Endometrial microvascular endothelial cells (primary cell): ENCODE measurements at regions not wholly inside any gene's neighbourhood (a gene's known extent, or its start where the extent isn't known, plus 50 kb on each side); places are given as distances from the start of the nearest gene placed in this dataset.
"Not testable (repeated sequence)": the region's sequence is repeated elsewhere in the genome, so short reads cannot be mapped to it uniquely, and the experiment has no call there.

Source experiments
- in situ Hi-C: cut with HindIII; loops from 2 replicates; pipeline ENCODE4 v1.10.0; 2017; ENCODE audit warnings: low sequenced_read_pairs, low pct_unique_long_range_greater_than_20kb; ENCODE audit errors: inconsistent ontology term

DNA sequence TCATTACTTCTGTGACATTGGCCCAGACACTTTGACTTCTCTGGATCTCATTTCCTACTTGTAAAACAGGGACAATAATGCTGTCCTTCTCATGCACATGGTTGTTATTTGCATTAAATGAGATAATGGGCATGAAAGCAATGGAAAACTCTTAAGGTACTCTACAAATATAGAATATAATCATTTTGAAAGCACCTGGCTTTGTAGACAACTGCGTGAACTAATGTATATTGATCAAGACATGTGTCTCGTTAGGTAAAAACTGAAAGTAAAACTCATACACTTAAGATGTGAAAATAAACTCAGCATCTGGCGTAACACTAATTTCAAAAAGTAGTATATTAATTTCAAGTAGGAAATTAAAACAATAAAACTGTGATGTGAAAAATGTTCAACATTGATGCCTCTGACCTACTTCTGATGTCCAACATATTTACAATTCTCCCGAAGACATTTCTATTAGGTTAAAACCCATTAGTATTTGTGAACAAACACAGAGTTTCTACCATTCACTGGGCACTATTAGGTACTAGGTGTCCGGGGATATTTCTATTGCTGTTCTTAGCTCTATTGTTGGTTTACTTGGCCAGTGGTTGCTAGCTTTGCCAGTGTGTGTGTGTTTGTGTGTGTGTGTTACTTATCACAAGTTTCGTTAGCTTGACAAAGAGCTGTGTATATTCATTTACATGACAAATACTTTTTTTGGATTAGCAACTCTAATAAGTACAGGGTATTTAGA, 220.5 kb downstream of the KCNRG start:
- in situ Hi-C loops: no loop called here

DNA sequence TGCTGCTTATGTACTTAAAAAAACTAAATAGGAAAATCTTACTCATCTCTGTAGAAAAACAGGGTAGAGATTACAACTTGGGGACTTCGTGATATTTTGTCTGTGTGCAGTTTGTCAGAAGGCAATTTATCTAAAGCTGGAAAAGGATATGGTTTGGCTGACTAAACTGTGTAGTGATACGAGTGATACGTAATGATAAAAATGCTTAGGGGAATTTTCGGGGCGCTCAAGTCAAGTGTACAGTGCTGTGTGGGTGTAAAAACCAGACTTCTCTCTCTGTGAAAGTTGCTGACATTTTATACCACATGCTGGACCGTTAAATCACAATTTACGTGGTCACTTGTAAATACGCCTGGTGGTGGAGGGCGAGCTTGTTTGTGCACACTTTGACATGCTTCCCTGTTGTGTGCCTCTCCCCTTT, 221.7 kb downstream of the KCNRG start:
- in situ Hi-C loops: no loop called here

GRCh38 chr13:50238922-50239321, 223.7 kb downstream of the KCNRG start:
- in situ Hi-C loops: no loop called here

DNA sequence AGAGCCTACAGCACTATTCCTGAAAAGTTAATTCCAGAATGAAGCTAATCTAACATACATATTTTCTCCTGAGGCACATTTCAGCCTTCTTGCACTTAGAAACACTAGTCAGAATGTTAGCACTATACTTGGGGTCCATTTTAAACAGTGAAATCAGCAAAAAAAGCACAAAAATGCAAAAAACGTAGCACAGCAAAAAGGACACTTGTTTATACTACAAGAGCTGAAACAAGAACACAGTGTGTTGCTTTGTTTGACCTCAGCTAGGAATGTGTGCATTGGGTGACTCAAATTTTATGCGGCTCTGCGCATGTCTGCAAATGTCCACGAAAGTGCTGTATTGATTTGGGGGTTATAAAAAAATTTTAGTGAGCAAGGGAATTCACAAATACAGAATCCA, 226.2 kb downstream of the KCNRG start:
- in situ Hi-C loops: no loop called here

DNA sequence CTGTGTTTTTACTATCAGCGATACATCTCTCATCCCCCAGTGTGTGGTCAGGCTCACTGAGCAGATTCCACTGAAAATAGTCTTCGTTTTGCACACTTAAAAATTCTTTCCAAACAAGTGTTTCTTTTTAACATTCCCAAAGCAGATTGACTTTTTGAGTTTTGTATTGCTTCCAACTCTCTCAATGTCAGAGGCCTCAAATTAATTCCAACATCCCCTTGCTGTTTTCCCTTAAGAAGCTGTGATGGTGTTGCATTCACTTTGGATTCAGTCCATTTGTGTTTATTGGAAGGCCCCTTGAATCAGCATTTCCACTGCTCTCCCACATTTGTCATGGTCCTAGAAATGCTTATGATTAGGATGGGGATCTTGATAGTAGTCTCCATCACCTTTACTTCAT, 228.7 kb downstream of the KCNRG start:
- in situ Hi-C loops: no loop called here

DNA sequence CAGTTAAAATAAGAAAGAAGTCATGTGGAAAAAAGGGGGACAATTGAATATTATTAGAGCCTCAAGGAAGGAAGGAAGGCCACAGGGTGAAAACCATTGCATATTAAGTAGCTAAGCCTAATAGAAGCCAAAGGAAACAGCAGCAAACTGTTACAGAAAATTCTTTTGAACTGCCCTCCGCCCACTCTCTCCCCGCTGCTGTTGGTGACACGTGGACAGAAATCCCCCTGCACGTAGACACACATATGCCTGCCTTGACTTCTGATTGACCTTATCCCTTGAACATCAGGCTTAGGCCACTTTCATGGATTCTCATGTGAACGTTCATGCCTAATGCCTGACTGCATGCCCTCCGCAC, 229.1 kb downstream of the KCNRG start:
- in situ Hi-C loops: no loop called here

GRCh38 chr13:50244713-50245574, 229.7 kb downstream of the KCNRG start:
- in situ Hi-C loops: no loop called here

GRCh38 chr13:50247223-50247622, 232.0 kb downstream of the KCNRG start:
- in situ Hi-C loops: no loop called here

DNA sequence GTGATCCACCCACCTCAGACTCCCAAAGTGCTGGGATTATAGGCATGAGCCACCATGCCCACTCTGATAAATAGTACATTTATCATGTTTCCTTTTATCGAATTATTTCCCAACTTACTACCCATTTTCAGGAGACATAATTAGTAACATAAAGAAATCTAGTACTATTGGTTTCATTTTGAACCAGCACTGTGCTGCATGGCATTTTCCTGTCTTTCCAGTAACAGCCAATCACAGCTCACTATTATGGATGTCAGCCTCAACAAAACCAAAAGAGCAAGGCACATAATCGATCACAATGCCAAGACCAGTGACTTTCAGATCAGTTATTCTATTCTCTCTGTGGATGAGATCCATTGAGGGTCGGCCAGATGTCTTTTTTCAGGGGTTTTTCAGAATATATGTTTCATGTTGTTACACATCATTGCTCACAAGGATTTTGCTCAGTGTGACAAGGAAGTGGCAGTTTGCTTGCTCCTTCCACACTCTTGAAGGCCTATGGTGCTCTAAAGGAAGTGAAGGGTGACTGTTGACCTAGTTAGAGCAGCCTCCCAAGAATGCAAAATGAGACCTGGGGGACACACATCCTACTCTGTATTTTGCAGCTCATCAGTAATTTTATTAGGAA, 233.4 kb downstream of the KCNRG start:
- in situ Hi-C loops: no loop called here

DNA sequence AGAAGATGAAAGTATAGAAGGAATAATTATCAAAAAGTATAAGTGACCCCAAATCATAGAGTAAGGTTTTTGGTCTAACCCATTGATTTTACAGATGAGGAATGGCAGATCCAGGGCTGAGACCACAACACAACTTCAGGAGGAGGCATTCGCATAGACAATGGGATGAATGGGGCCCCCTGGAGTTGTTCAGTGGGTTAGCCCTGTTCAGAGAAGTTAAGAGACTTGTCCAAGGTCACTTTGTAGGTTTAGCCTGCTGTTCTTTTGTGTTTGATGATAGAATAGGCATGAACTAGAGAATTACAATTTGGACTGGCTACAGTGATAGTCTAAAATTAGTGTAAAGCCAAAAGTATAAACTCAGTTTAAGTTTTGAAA, 233.9 kb downstream of the KCNRG start:
- in situ Hi-C loops: no loop called here

DNA sequence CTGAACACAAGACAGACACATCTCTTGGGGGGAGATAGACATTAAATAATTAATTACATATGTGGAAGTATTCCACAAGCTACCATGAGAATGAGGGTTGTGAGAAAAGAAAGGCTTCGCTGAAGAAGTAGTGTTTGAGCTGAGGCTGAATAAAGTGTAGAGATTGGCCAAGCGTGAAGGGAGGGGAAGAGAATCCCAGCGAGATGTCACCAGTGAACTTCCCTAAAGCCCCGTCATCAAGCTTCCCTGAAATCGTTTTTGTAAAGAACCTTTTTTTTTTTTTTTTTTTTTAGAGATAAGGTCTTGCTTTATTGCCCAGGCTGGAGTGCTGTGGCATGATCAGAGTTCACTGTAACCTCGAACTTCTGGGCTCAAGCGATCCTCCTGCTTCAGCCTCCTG, 235.2 kb downstream of the KCNRG start:
- in situ Hi-C loops: no loop called here

- in situ Hi-C loops: no loop called here
These were observed 240.4 kb downstream of the KCNRG start for GRCh38 chr13:50255639-50256038.

- in situ Hi-C loops: not testable (repeated sequence)
These were observed 241.5 kb downstream of the KCNRG start for GRCh38 chr13:50256536-50257321.

- in situ Hi-C loops: no loop called here
These were observed 242.4 kb downstream of the KCNRG start for GRCh38 chr13:50257646-50258045.

GRCh38 chr13:50261130-50261901, 246.1 kb downstream of the KCNRG start:
- in situ Hi-C loops: no loop called here

- in situ Hi-C loops: no loop called here
These were observed 251.8 kb downstream of the KCNRG start for GRCh38 chr13:50267066-50267465.

GRCh38 chr13:50267917-50268316, 252.7 kb downstream of the KCNRG start:
- in situ Hi-C loops: no loop called here

GRCh38 chr13:50268500-50268899, 253.3 kb downstream of the KCNRG start:
- in situ Hi-C loops: no loop called here

GRCh38 chr13:50274181-50274580, 258.9 kb downstream of the KCNRG start:
- in situ Hi-C loops: no loop called here
